Activated CD4-positive, alpha-beta T cell treated with anti-CD3 and anti-CD28 coated beads, Interleukin-2, amount 50 U/mL, for 16 hours (primary cell): ENCODE measurements at regions not wholly inside any gene's neighbourhood (a gene's known extent, or its start where the extent isn't known, plus 50 kb on each side); places are given as distances from the start of the nearest gene placed in this dataset.
A peak's percentile ranks its signal among the peaks of the same experiment; 100 is the strongest.

ENCODE experiments used
- DNase-seq: peaks from one replicate; pipeline ENCODE4 v3.0.0-alpha.2; 2020

GRCh38 chr21:25422610-25423608 is 184.4 kb downstream of the MRPL39 start:
- no peak for DNase-seq

GRCh38 chr21:25421321-25422028 is 185.8 kb downstream of the MRPL39 start:
- peak; percentile 89 for DNase-seq

GRCh38 chr21:25420831-25421230 is 186.4 kb downstream of the MRPL39 start:
- DNase-seq = no peak

GRCh38 chr21:25416669-25417068 is 190.6 kb downstream of the MRPL39 start:
- no peak for DNase-seq

- no peak for DNase-seq
These were observed 195.2 kb downstream of the MRPL39 start for GRCh38 chr21:25412100-25412499.

- no peak for DNase-seq
These were observed 197.3 kb downstream of the MRPL39 start for GRCh38 chr21:25409978-25410377.

- DNase-seq = no peak
These were observed 198.6 kb downstream of the MRPL39 start for GRCh38 chr21:25408666-25409065.

- no peak for DNase-seq
These were observed 200.2 kb downstream of the MRPL39 start for GRCh38 chr21:25406887-25407579.

- no peak for DNase-seq
These were observed 201.3 kb downstream of the MRPL39 start for GRCh38 chr21:25405984-25406383.

- peak; percentile 58 for DNase-seq
These were observed 204.9 kb downstream of the MRPL39 start for GRCh38 chr21:25402134-25402961.

- no peak for DNase-seq
These were observed 206.9 kb downstream of the MRPL39 start for GRCh38 chr21:25400427-25400826.

GRCh38 chr21:25398630-25399029 is 208.7 kb downstream of the MRPL39 start:
- no peak for DNase-seq

GRCh38 chr21:25396135-25396711 is 211.1 kb downstream of the MRPL39 start:
- DNase-seq = peak; percentile 93

- no peak for DNase-seq
These were observed 215.5 kb downstream of the MRPL39 start for GRCh38 chr21:25391777-25392176.

- DNase-seq = no peak
These were observed 216.6 kb downstream of the MRPL39 start for GRCh38 chr21:25390701-25391100.

GRCh38 chr21:25387665-25388064 is 219.6 kb downstream of the MRPL39 start:
- DNase-seq = no peak

GRCh38 chr21:25385911-25386474 is 221.3 kb downstream of the MRPL39 start:
- peak; percentile 51 for DNase-seq

GRCh38 chr21:25385341-25385740 is 221.9 kb downstream of the MRPL39 start:
- no peak for DNase-seq

GRCh38 chr21:25384782-25385181 is 222.5 kb downstream of the MRPL39 start:
- no peak for DNase-seq

- DNase-seq = no peak
These were observed 223.7 kb downstream of the MRPL39 start for GRCh38 chr21:25383545-25383944.

- no peak for DNase-seq
These were observed 225.3 kb downstream of the MRPL39 start for GRCh38 chr21:25381936-25382452.
